Kidney (tissue), 13 donors: ENCODE measurements at regions not wholly inside any gene's neighbourhood (a gene's known extent, or its start where the extent isn't known, plus 50 kb on each side); places are given as distances from the start of the nearest gene placed in this dataset.

Source experiments
- DNase-seq, 5 donors: peaks; one replicate each; pipeline ENCODE4 v3.0.0-alpha.2; 2013 to 2020
- FAIRE-seq: peaks from 2 replicates; lab custom pipeline; 2012; peaks lifted over from hg19 to GRCh38; lab: Jason Lieb, UNC
- H3K27ac ChIP-seq, 2 donors: one replicate each; pipeline ENCODE4 v1.7.0; 2013; ENCODE audit warnings: low read depth in 2 of 2, low read length in 2 of 2, inconsistent platforms in 1 of 2
- H3K27me3 ChIP-seq: one replicate; pipeline ENCODE4 v1.7.1; 2013; ENCODE audit warnings: low read length, inconsistent platforms; ENCODE audit not compliant: control insufficient read depth, insufficient read depth
- H3K36me3 ChIP-seq, 3 donors: one replicate each; pipeline versions ENCODE4 v1.7.0 to v1.7.1; 2013; ENCODE audit warnings: low read length in 3 of 3, control low read depth in 1 of 3, inconsistent platforms in 1 of 3; ENCODE audit not compliant: insufficient read depth in 3 of 3, control insufficient read depth in 2 of 3
- H3K4me1 ChIP-seq, 3 donors: one replicate each; pipeline versions ENCODE4 v1.7.0 to v1.7.1; 2013; ENCODE audit warnings: low read length in 3 of 3, inconsistent platforms in 1 of 3, low read depth in 1 of 3; ENCODE audit not compliant: control insufficient read depth in 2 of 3, insufficient read depth in 2 of 3
- H3K4me3 ChIP-seq, 3 donors: one replicate each; pipeline versions ENCODE4 v1.7.0 to v1.8.1; 2013; ENCODE audit warnings: low read length in 3 of 3, control low read depth in 1 of 3, inconsistent platforms in 1 of 3
- H3K9ac ChIP-seq, 3 donors: one replicate each; pipeline versions ENCODE4 v1.7.0 to v1.7.1; 2013; ENCODE audit warnings: low read length in 3 of 3, control low read depth in 1 of 3, inconsistent platforms in 1 of 3
- H3K9me3 ChIP-seq, 3 donors: one replicate each; pipeline versions ENCODE4 v1.7.0 to v1.7.1; 2013; ENCODE audit warnings: low read length in 3 of 3, control low read depth in 1 of 3, inconsistent platforms in 1 of 3; ENCODE audit not compliant: control insufficient read depth in 2 of 3, insufficient read depth in 1 of 3
- intact Hi-C: fragments of 100-400 bp; cut with DNase I; formaldehyde crosslinking; loops from one replicate; pipeline ENCODE4 v1.11.1; 2022
- TF ChIP-seq, protein P1 (sequence below): IDR thresholded peaks from 3 replicates; pipeline ENCODE4 v1.5.1; 2012; ENCODE audit warnings: mild to moderate bottlenecking, moderate library complexity, borderline replicate concordance; ENCODE audit not compliant: insufficient read depth; ENCODE audit errors: extremely low read depth
- donor health status: control.
- donor health status: control.
- donor health status: control.
- donor health status: control.
- donor health status: control.
- donor health status: DM: yes; HTN: yes; CAD: no.
- donor health status: Normal renal cell carcinoma (clear cell type).

GRCh38 chr18:73407506-73407905 is 539.7 kb upstream of the NETO1 start:
- no peaks in the 10 kb centered on the region for H3K36me3 ChIP-seq
- no peaks in the 10 kb centered on the region for H3K9me3 ChIP-seq
- intact Hi-C loops = no loop called here
- no peak overlapping the region for H3K9ac ChIP-seq
- TF ChIP-seq, protein P1, sequence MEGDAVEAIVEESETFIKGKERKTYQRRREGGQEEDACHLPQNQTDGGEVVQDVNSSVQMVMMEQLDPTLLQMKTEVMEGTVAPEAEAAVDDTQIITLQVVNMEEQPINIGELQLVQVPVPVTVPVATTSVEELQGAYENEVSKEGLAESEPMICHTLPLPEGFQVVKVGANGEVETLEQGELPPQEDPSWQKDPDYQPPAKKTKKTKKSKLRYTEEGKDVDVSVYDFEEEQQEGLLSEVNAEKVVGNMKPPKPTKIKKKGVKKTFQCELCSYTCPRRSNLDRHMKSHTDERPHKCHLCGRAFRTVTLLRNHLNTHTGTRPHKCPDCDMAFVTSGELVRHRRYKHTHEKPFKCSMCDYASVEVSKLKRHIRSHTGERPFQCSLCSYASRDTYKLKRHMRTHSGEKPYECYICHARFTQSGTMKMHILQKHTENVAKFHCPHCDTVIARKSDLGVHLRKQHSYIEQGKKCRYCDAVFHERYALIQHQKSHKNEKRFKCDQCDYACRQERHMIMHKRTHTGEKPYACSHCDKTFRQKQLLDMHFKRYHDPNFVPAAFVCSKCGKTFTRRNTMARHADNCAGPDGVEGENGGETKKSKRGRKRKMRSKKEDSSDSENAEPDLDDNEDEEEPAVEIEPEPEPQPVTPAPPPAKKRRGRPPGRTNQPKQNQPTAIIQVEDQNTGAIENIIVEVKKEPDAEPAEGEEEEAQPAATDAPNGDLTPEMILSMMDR = no peak
- no peaks in the 10 kb centered on the region for H3K27me3 ChIP-seq
- H3K27ac ChIP-seq = no peak overlapping the region
- H3K4me1 ChIP-seq = no peaks in the 10 kb centered on the region
- H3K4me3 ChIP-seq = no peak overlapping the region
- FAIRE-seq = no peak
- DNase-seq = peak in 4 of 5 donors; percentile 56 to 80 (median 70)

- no peak for FAIRE-seq
- TF ChIP-seq, protein P1 = no peak
- H3K27me3 ChIP-seq = no peaks in the 10 kb centered on the region
- no peaks in the 10 kb centered on the region for H3K36me3 ChIP-seq
- H3K4me1 ChIP-seq = no peaks in the 10 kb centered on the region
- H3K9ac ChIP-seq = no peak overlapping the region
- intact Hi-C loops = no loop called here
- H3K9me3 ChIP-seq = no peaks in the 10 kb centered on the region
- H3K4me3 ChIP-seq = no peak overlapping the region
- no peak overlapping the region for H3K27ac ChIP-seq
- no peak for DNase-seq
These were observed 516.5 kb upstream of the NETO1 start for GRCh38 chr18:73384246-73384645.

DNA sequence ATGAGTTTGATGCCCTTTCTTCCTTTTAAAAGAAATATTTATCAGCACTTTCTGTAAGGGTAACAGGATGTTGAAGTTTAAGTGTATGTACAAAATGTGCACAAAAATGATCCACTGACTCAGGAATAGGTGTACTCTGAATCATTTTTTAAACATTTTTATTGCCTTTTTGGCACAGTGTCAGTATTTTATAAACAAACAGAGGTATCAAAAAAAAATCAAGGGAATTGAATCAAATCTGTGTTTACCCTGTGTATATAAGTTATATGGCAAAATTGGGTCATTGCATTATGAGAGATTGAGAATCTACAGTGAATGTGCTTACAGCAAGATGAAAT is 513.9 kb upstream of the NETO1 start:
- no peaks in the 10 kb centered on the region for H3K4me1 ChIP-seq
- TF ChIP-seq, protein P1 = no peak
- no peaks in the 10 kb centered on the region for H3K36me3 ChIP-seq
- H3K4me3 ChIP-seq = no peak overlapping the region
- H3K27me3 ChIP-seq = no peaks in the 10 kb centered on the region
- intact Hi-C loops = no loop called here
- DNase-seq = no peak
- no peak overlapping the region for H3K27ac ChIP-seq
- H3K9me3 ChIP-seq = no peaks in the 10 kb centered on the region
- no peak overlapping the region for H3K9ac ChIP-seq
- no peak for FAIRE-seq

GRCh38 chr18:73381016-73381698 is 513.4 kb upstream of the NETO1 start:
- no peaks in the 10 kb centered on the region for H3K9me3 ChIP-seq
- H3K4me3 ChIP-seq = no peak overlapping the region
- H3K36me3 ChIP-seq = no peaks in the 10 kb centered on the region
- intact Hi-C loops = no loop called here
- H3K9ac ChIP-seq = no peak overlapping the region
- no peaks in the 10 kb centered on the region for H3K4me1 ChIP-seq
- no peaks in the 10 kb centered on the region for H3K27me3 ChIP-seq
- no peak overlapping the region for H3K27ac ChIP-seq
- TF ChIP-seq, protein P1 = no peak
- DNase-seq (no peak), FAIRE-seq (no peak)
